ENCODE measurements at regions not wholly inside any gene's neighbourhood (a gene's known extent, or its start where the extent isn't known, plus 50 kb on each side); places are given as distances from the start of the nearest gene placed in this dataset.
"Not testable (repeated sequence)": the region's sequence is repeated elsewhere in the genome, so short reads cannot be mapped to it uniquely, and the experiment has no call there.

GRCh38 chr3:59404851-59405250 is 355.0 kb upstream of the CFAP20DC start:
- no peak for DNase-seq

DNA sequence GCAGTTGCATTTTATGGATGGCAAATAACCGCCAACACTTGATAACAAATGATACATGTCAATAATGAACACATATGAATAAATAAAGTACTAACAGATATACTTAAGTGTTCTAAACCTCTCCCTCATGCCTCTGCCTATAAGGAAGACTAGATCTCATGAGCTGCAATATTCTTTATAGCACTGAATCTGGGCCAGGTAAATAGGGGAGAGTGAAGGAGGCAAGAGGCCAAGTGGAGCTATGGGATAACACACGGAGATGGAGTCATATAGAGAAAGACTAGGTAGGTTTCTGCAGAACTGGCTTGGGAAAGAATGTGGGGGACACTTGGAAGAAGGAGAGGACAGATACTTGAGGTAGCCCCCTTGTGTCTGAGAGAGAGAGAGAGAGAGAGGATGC is 354.2 kb upstream of the CFAP20DC start:
- DNase-seq: no peak

DNA sequence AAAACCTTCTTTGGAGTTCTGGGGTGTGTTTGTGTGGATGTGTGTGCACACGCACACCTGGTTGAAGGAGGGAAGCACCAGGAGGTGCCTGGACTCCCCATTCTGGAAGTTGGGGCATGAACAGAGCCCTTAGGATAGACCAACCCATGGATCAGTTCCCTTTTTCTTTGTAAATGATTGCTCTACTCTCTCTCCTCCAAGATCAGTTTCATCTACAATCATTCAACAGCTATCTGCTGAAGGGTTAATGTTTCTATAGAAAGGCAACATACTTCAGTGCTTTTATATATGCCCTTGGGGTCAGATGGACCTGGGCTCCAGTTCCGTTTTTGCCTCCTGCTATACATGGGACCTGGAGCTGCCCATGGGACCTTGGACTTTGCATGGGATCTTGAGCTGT is 352.1 kb upstream of the CFAP20DC start:
- DNase-seq: no peak

DNA sequence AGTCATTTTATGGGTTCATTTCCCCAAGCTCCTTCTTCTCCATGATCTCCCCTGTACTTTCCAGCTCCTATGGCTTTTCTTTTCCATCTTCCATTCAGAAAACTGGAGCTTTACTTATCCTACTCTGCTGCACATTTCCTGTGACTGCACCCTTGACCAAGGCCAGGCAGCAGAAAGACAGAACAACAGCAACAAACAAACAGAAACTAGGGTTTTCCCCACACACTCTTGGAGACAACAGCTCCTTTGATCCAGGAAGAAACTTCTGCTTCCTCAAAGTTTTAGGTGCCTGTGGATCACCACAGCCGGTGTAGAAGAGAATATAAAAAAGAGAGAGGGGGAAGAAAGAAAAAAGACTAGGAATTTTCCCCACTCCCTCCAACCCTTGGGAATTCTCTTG is 342.3 kb upstream of the CFAP20DC start:
- DNase-seq: peak in 1 of 2 donors; percentile 24

GRCh38 chr3:59391131-59391530 is 341.3 kb upstream of the CFAP20DC start:
- no peak for DNase-seq

DNA sequence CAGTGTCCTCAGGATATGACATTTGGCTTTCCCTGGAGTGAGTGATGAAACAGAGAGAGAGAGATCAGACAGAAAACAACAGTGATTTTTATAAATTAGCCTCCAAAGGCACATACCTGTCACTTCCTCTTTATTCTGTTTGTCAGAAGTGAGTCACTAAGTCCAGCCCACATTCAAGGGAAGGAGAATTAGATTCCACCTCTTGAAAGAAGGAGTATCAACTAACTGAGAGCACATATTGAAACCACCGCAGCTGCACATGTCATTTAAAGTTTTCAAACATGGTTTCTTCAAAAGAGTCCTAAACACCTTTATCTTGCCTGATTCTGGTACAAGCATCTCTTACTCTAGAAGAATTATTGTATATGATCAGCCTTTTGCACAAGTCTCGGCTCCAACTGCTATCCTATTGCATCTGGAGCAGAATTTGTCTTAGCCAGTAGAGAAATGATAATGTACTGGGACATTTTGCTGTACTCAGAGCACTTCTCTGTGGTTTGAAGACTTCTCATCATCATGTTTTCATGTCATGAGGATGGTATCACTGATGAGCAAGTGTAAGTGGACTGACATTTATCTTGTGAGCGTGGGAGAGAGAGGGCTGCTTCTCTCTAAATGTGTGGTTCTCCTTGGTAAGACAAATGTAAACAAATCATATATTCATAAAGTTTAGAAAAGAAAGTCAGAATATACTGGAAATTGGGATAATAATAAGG is 338.9 kb upstream of the CFAP20DC start:
- DNase-seq: peak; percentile 26 to 40

DNA sequence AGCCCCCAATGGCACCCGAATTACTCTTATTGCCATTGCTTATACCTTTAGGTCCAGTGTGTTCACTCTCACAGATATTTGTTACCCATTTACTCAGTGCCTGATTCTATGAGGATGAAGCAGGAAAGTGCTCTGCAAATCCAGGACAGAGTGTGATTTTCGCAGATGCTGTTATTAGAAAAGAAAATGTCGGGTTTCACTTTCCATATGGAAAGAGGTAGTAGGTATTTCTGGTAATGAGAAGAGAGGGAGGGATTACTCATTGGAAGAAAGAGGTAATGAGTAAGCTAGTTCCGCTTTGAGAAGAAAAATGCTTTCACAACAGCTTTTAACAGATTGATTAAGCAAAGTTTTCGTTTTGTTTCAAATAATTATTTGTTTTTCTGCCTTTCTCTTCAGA is 336.3 kb upstream of the CFAP20DC start:
- DNase-seq: peak; percentile 57 to 84

- no peak for DNase-seq
Observed at GRCh38 chr3:59385547-59385946, 335.7 kb upstream of the CFAP20DC start.

DNA sequence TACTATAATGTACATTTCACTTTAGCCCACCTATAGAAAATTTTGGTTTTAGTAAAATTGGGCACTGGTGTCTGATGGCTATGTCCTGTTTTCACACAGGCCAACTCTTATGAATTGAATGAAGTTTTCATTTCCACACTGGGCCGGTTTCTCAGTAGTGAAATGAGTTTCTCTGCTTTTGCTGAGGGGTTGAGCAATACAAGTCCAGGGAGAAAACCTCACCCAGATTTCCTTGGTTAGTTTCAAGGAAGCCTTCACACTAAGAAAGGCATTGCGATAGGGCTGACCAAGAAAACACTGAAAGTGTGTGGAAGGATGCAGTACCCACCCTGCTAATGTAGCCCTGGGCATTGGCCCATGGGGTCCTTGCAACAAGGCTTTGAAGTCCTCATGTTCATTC is 331.5 kb upstream of the CFAP20DC start:
- peak; percentile 13 to 17 for DNase-seq

DNA sequence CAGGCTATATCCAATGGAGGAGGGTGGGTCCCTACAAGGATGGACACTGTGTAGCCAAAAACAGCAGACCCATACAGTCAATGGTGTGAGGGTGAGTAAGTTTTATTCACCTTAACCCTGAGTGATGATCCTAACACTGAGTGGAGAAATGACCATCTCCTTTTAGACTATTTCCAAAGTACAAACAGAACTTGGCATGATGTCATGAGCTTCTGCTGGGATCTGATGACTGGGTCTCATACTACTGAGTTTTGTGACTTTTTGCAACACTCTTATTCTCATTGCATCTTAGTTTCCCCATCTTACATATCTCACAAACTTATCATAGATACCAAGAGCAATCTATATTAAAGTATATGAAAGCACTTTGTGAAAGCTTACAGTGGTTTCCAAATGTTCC is 330.3 kb upstream of the CFAP20DC start:
- DNase-seq: peak; percentile 19 to 26

- no peak for DNase-seq
Observed at GRCh38 chr3:59374818-59375211, 325.0 kb upstream of the CFAP20DC start.

- DNase-seq: no peak
Observed at GRCh38 chr3:59374091-59374817, 324.4 kb upstream of the CFAP20DC start.

DNA sequence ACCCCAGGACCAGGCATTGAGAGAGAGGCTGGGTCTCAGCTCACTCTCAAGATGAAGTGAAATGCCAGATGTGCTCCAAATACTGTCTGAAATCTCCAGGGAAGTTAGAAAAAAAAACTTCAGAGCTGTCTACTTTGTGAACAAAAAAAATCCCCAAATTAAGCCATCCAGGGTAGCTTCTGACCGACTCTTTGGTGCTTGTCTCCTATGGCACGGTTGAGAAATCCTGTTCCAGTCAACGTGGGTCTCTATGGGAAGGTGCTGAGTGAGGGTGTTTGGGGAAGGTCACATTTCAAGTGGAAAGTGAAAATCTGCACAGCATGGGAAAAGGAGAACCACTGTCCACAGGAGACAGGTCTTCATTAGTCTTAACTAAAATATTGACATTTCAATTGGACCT is 322.5 kb upstream of the CFAP20DC start:
- no peak for DNase-seq

GRCh38 chr3:59368900-59369675 is 319.3 kb upstream of the CFAP20DC start:
- no peak for DNase-seq

GRCh38 chr3:59367150-59367549 is 317.3 kb upstream of the CFAP20DC start:
- DNase-seq: no peak

GRCh38 chr3:59366218-59366617 is 316.4 kb upstream of the CFAP20DC start:
- DNase-seq: no peak

DNA sequence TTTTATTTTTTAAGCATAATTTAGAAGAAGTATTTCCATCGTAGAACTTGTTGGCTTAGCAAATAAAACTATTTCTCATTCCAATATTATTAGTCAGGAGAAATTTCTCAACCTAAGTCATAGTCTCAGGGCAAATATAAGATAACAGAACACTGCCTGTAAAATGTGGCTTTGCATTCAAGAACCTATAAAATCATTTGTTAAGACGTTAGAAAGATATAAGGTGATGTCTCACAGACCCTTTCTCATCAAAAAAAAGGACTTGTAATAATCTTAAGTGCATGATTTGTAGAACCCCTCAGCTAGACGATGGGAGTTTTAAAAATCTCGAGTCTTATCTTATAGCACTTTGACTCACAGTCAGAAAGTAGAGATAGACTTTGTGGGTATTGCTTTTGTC is 314.7 kb upstream of the CFAP20DC start:
- DNase-seq: no peak

- not testable (repeated sequence) for DNase-seq
Observed at GRCh38 chr3:59360312-59360711, 310.5 kb upstream of the CFAP20DC start.

- DNase-seq: no peak
Observed at GRCh38 chr3:59341459-59341858, 291.6 kb upstream of the CFAP20DC start.

- no peak for DNase-seq
Observed at GRCh38 chr3:59339818-59340217, 290.0 kb upstream of the CFAP20DC start.

DNA sequence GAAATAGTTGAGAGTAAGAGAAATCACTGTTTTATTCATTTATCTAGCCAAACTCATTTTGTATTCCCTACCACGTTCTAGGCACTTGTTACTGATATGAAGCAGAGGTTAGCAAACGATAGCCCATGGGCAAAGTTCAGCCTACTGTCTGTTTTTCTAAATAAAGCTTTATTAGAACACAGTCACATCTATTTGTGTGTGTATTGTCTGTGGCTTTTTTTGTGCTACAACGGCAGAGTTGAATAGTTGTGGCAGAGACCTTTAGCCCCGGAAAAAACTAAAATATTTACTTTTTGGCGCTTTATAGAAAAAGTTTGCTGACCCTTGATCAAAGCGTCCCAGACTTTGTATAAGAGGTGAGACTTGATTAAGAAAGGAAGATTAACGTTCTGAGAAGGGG is 289.1 kb upstream of the CFAP20DC start:
- no peak for DNase-seq

- DNase-seq: no peak
Observed at GRCh38 chr3:59335338-59335737, 285.5 kb upstream of the CFAP20DC start.

GRCh38 chr3:59334585-59334984 is 284.8 kb upstream of the CFAP20DC start:
- peak; percentile 45 to 88 for DNase-seq

GRCh38 chr3:59327376-59327808 is 277.6 kb upstream of the CFAP20DC start:
- DNase-seq: no peak

All from inflammatory macrophage (primary cell).